HEK293T (cell line): ENCODE measurements at regions not wholly inside any gene's neighbourhood (a gene's known extent, or its start where the extent isn't known, plus 50 kb on each side); places are given as distances from the start of the nearest gene placed in this dataset.

Experiments used
- ELF4 ChIP-seq: fragments of 450-650 bp; IDR thresholded peaks from 2 replicates; pipeline ENCODE4 v1.6.1; 2017; ENCODE audit warnings: antibody characterized with exemption
- FOXA1 ChIP-seq: fragments of 450-650 bp; IDR thresholded peaks from 2 replicates; pipeline ENCODE4 v1.6.1; 2016; ENCODE audit warnings: mild to moderate bottlenecking
- FOXK2 ChIP-seq: fragments of 450-650 bp; IDR thresholded peaks from 2 replicates; pipeline ENCODE4 v1.6.1; 2016; ENCODE audit warnings: mild to moderate bottlenecking
- HDGF ChIP-seq: fragments of 450-650 bp; IDR thresholded peaks from 2 replicates; pipeline ENCODE4 v1.6.1; 2017; ENCODE audit warnings: antibody characterized with exemption, borderline replicate concordance
- NFRKB ChIP-seq: fragments of 450-650 bp; IDR thresholded peaks from 2 replicates; pipeline ENCODE4 v1.6.1; 2016; ENCODE audit warnings: mild to moderate bottlenecking, moderate library complexity
- SP1 ChIP-seq: fragments of 450-650 bp; IDR thresholded peaks from 2 replicates; pipeline ENCODE4 v1.6.1; 2017
- SUZ12 ChIP-seq: fragments of 450-650 bp; IDR thresholded peaks from 2 replicates; pipeline ENCODE4 v1.6.1; 2016; ENCODE audit warnings: mild to moderate bottlenecking

DNA sequence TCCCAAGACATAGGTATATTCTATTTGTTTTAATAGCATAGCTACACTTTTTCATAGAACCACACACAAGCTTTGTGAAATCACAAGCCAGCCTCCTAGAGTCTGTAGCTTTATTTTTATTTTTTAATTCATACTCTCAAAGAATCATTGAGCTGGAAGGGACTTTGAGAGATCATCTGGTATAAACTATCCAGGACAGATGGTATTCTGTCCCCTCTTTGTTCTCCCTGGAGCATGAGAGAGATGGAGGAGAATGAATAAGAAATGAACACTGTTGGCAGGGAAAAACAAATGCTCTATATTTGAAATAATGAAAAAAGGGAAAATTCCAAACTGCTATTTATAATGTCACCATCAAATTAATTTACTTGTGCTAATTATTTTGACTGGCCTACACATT is 338.7 kb upstream of the IL12A start:
- no peak for TF ChIP-seq SUZ12
- no peak for TF ChIP-seq NFRKB
- no peak for TF ChIP-seq FOXA1
- TF ChIP-seq ELF4 = no peak
- no peak for TF ChIP-seq FOXK2
- TF ChIP-seq SP1 = no peak
- TF ChIP-seq HDGF = no peak
